Endothelial cell of umbilical vein (primary cell): ENCODE measurements at regions not wholly inside any gene's neighbourhood (a gene's known extent, or its start where the extent isn't known, plus 50 kb on each side); places are given as distances from the start of the nearest gene placed in this dataset.

Source experiments
- BruUV-seq: library from RNA; stranded (reverse); fragments of 400-500 nt; replicated peaks from 2 replicates; lab custom pipeline; 2021; lab: Mats Ljungman, UMichigan
- CTCF ChIA-PET: fragments of 300-600, 350-600 bp; sonication (Branson Sonifier 250); formaldehyde crosslinking; loops from one replicate; lab custom pipeline; 2021; ENCODE audit warnings: antibody characterized with exemption, inconsistent platforms; lab: Charles Lee
- POLR2A ChIA-PET: fragments of 300-600, 350-600 bp; sonication (Branson Sonifier 250); formaldehyde crosslinking; loops from one replicate; lab custom pipeline; 2021; ENCODE audit warnings: antibody characterized with exemption, inconsistent platforms; lab: Charles Lee
- DNase-seq: peaks from one replicate; pipeline ENCODE4 v3.0.0-alpha.2; 2011; ENCODE audit warnings: low read depth, low spot score
- FAIRE-seq: peaks from 2 replicates; lab custom pipeline; 2011; peaks lifted over from hg19 to GRCh38; lab: Jason Lieb, UNC
- H2AFZ ChIP-seq: 2 replicates; pipeline ENCODE4 v1.6.0; 2012; ENCODE audit warnings: low read depth, low read length, control low read depth, inconsistent platforms
- H3K27ac ChIP-seq: 2 replicates; pipeline ENCODE4 v1.5.1; 2011; ENCODE audit warnings: low read depth, mild to moderate bottlenecking, control low read depth, low read length, moderate library complexity; ENCODE audit not compliant: insufficient read depth
- H3K27me3 ChIP-seq, 2 experiments: 2 replicates each; pipeline versions ENCODE4 v1.6.0 to v1.6.1; 2011; ENCODE audit warnings: low read length in 2 of 2, mixed read lengths in 1 of 2; ENCODE audit not compliant: control insufficient read depth in 2 of 2, insufficient read depth in 2 of 2
- H3K36me3 ChIP-seq, 2 experiments: 2 replicates in 1 of 2; 3 replicates in 1 of 2; pipeline ENCODE4 v1.5.1; 2011; ENCODE audit warnings: low read length in 2 of 2, mild to moderate bottlenecking in 1 of 2, moderate library complexity in 1 of 2; ENCODE audit not compliant: control insufficient read depth in 2 of 2, insufficient read depth in 2 of 2; ENCODE audit errors: extremely low read depth in 1 of 2
- H3K4me1 ChIP-seq: 3 replicates; pipeline ENCODE4 v1.5.1; 2011; ENCODE audit warnings: mild to moderate bottlenecking, low read length; ENCODE audit not compliant: control insufficient read depth, insufficient read depth; ENCODE audit errors: extremely low read depth
- H3K4me2 ChIP-seq: 2 replicates; pipeline ENCODE4 v1.6.1; 2011; ENCODE audit warnings: low read length, control low read depth, mixed read lengths; ENCODE audit not compliant: insufficient read depth
- H3K4me3 ChIP-seq, 3 experiments: fragments of 200-600 bp in 1 of 3; sonication (generic), shearing (Covaris generic) in 1 of 3; replicated peaks in 1 of 3; 2 replicates each; pipeline ENCODE4 v1.5.1; 2011 to 2016; ENCODE audit warnings: control low read depth in 3 of 3, low read length in 3 of 3, mild to moderate bottlenecking in 2 of 3, inconsistent platforms in 1 of 3, low read depth in 1 of 3, moderate library complexity in 1 of 3; ENCODE audit not compliant: insufficient read depth in 1 of 3
- H3K79me2 ChIP-seq: 2 replicates; pipeline ENCODE4 v1.6.0; 2012; ENCODE audit warnings: low read length, inconsistent platforms; ENCODE audit not compliant: control insufficient read depth, insufficient read depth
- H3K9ac ChIP-seq: replicated peaks from 2 replicates; pipeline ENCODE3; 2011; ENCODE audit warnings: low read length, control low read depth; ENCODE audit not compliant: insufficient read depth; ENCODE audit errors: extremely low read depth
- H3K9me1 ChIP-seq: replicated peaks from 3 replicates; pipeline ENCODE4 v1.6.0; 2011; ENCODE audit warnings: mild to moderate bottlenecking, low read length; ENCODE audit not compliant: control insufficient read depth, insufficient read depth; ENCODE audit errors: extremely low read depth
- H3K9me3 ChIP-seq: replicated peaks from 2 replicates; pipeline ENCODE4 v1.5.1; 2012; ENCODE audit warnings: low read length, inconsistent platforms; ENCODE audit not compliant: control insufficient read depth, insufficient read depth
- H4K20me1 ChIP-seq: replicated peaks from 2 replicates; pipeline ENCODE3; 2011; ENCODE audit warnings: mild to moderate bottlenecking, low read length; ENCODE audit not compliant: control insufficient read depth, insufficient read depth; ENCODE audit errors: extremely low read depth
- EZH2 ChIP-seq: IDR thresholded peaks from 2 replicates; pipeline ENCODE4 v1.6.1; 2012; ENCODE audit warnings: borderline replicate concordance, low read depth, mild to moderate bottlenecking, moderate library complexity, low read length, inconsistent platforms; ENCODE audit not compliant: severe bottlenecking
- FOS ChIP-seq: IDR thresholded peaks from 2 replicates; pipeline ENCODE4 v1.6.1; 2011; ENCODE audit warnings: mild to moderate bottlenecking, low read length, moderate library complexity, borderline replicate concordance; ENCODE audit not compliant: insufficient read depth
- GATA2 ChIP-seq: IDR thresholded peaks from 2 replicates; pipeline ENCODE4 v1.7.0; 2011; ENCODE audit warnings: low read depth, mild to moderate bottlenecking, moderate library complexity, mixed read lengths, low read length; ENCODE audit not compliant: insufficient read length, insufficient read depth
- JUN ChIP-seq: IDR thresholded peaks from 2 replicates; pipeline ENCODE4 v1.6.1; 2011; ENCODE audit warnings: borderline replicate concordance, low read depth; ENCODE audit not compliant: insufficient read length, insufficient read depth
- MAX ChIP-seq: IDR thresholded peaks from 2 replicates; pipeline ENCODE4 v1.6.1; 2011; ENCODE audit not compliant: insufficient read depth, insufficient read length
- MYC ChIP-seq: IDR thresholded peaks from one replicate; pipeline ENCODE4 v1.6.1; 2011; ENCODE audit warnings: mild to moderate bottlenecking, low read depth, low read length
- POLR2A ChIP-seq: IDR thresholded peaks from 2 replicates; pipeline ENCODE4 v1.6.1; 2012; ENCODE audit warnings: low read depth, mild to moderate bottlenecking, control low read depth, low read length
- POLR2AphosphoS5 ChIP-seq: IDR thresholded peaks from 2 replicates; pipeline ENCODE4 v1.6.1; 2012; ENCODE audit warnings: low read depth, mild to moderate bottlenecking, control low read depth, low read length, moderate library complexity; ENCODE audit not compliant: insufficient read depth
- dilution Hi-C: fragments of 300-500 bp; cut with MboI; formaldehyde crosslinking; loops from one replicate; pipeline ENCODE4 v1.15.0; 2019; ENCODE audit warnings: low sequenced_read_pairs; ENCODE audit not compliant: extremely low pct_ligation_motif_present
- intact Hi-C: fragments of 100-400 bp; cut with micrococcal nuclease; formaldehyde crosslinking; loops from one replicate; pipeline ENCODE4 v1.10.0; 2022
- TF ChIP-seq, protein P1 (sequence below), 2 donors: IDR thresholded peaks; 1 replicate in 1 of 2; 2 replicates in 1 of 2; pipeline ENCODE4 v1.5.1; 2011; ENCODE audit warnings: low read length in 2 of 2, mild to moderate bottlenecking in 2 of 2, moderate library complexity in 2 of 2, control low read depth in 1 of 2, inconsistent platforms in 1 of 2, low read depth in 1 of 2; ENCODE audit not compliant: insufficient read depth in 1 of 2; ENCODE audit errors: extremely low read depth in 1 of 2

DNA sequence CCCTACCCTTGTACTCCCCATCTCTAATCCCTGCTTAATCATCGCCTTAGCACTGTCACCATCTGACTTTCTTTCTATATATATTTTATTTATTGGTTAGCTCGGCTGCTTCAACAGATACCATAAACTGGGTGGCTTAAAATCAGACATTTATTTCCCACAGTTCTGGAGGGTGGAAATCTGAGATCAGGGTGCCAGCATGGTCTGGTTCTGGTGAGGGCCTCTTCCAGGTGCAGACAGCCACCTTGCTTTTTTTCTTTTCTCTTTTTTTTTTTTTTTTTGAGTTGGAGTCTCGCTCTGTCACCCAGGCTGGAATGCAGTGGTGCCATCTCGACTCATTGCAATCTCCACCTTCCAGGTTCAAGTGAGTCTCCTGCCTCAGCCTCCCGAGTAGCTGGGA, 127.5 kb upstream of the ESR1 start:
- H3K79me2 ChIP-seq: no peaks in the 10 kb centered on the region
- no peak overlapping the region for H2AFZ ChIP-seq
- DNase-seq (no peak), FAIRE-seq (no peak)
- H3K9ac ChIP-seq: no peak overlapping the region
- ChIA-PET POLR2A (no interaction called here), CTCF (interaction anchor here (1.2 to 2.3 kb wide), 3 partner anchors 10 to 588 kb away, joined by 3 to 8 read pairs (median 4); no protein-coding TSS in a partner anchor)
- no peaks in the 10 kb centered on the region for H4K20me1 ChIP-seq
- dilution Hi-C loops: no loop called here
- no peak overlapping the region for H3K4me2 ChIP-seq
- H3K9me1 ChIP-seq: no peaks in the 10 kb centered on the region
- H3K36me3 ChIP-seq: no peaks in the 10 kb centered on the region
- no peak overlapping the region for H3K4me3 ChIP-seq
- TF ChIP-seq MAX (no peak), GATA2 (no peak), POLR2AphosphoS5 (no peak), EZH2 (no peak), MYC (no peak), FOS (no peak), POLR2A (no peak), JUN (no peak)
- TF ChIP-seq, protein P1, sequence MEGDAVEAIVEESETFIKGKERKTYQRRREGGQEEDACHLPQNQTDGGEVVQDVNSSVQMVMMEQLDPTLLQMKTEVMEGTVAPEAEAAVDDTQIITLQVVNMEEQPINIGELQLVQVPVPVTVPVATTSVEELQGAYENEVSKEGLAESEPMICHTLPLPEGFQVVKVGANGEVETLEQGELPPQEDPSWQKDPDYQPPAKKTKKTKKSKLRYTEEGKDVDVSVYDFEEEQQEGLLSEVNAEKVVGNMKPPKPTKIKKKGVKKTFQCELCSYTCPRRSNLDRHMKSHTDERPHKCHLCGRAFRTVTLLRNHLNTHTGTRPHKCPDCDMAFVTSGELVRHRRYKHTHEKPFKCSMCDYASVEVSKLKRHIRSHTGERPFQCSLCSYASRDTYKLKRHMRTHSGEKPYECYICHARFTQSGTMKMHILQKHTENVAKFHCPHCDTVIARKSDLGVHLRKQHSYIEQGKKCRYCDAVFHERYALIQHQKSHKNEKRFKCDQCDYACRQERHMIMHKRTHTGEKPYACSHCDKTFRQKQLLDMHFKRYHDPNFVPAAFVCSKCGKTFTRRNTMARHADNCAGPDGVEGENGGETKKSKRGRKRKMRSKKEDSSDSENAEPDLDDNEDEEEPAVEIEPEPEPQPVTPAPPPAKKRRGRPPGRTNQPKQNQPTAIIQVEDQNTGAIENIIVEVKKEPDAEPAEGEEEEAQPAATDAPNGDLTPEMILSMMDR (IDR thresholded peaks at IDR 0.05; ENCODE audit: extremely low read depth in 1 of 2, insufficient read depth in 1 of 2, low read depth in 1 of 2, low read length in 2 of 2): no peak
- no peak overlapping the region for H3K27ac ChIP-seq
- H3K4me1 ChIP-seq: peaks cover 7% of the 10 kb centered on the region
- peaks cover 2 to 11% of the 10 kb centered on the region in 2 experiments for H3K27me3 ChIP-seq
- BruUV-seq: no TSS peak
- H3K9me3 ChIP-seq: no peaks in the 10 kb centered on the region
- intact Hi-C loops: no loop called here
